ENCODE measurements at regions not wholly inside any gene's neighbourhood (a gene's known extent, or its start where the extent isn't known, plus 50 kb on each side); places are given as distances from the start of the nearest gene placed in this dataset.

- no peak for DNase-seq (ENCODE audit: low spot score)
- TF ChIP-seq CTCF (IDR thresholded peaks at IDR 0.05; ENCODE audit: extremely low read depth, missing control alignments): no peak
Observed at GRCh38 chr12:31215518-31216232, 110.3 kb downstream of the SINHCAF start.

GRCh38 chr12:31216479-31216878 lies 109.5 kb downstream of the SINHCAF start:
- no peak for TF ChIP-seq CTCF (IDR thresholded peaks at IDR 0.05; ENCODE audit: extremely low read depth, missing control alignments)
- no peak for DNase-seq (ENCODE audit: low spot score)

- no peak for TF ChIP-seq CTCF (IDR thresholded peaks at IDR 0.05; ENCODE audit: extremely low read depth, missing control alignments)
- no peak for DNase-seq (ENCODE audit: low spot score)
Observed at GRCh38 chr12:31217356-31218130, 108.4 kb downstream of the SINHCAF start.

GRCh38 chr12:31218203-31219025 lies 107.5 kb downstream of the SINHCAF start:
- no peak for TF ChIP-seq CTCF (IDR thresholded peaks at IDR 0.05; ENCODE audit: extremely low read depth, missing control alignments)
- DNase-seq (ENCODE audit: low spot score): no peak

- no peak for DNase-seq (ENCODE audit: low spot score)
- no peak for TF ChIP-seq CTCF (IDR thresholded peaks at IDR 0.05; ENCODE audit: extremely low read depth, missing control alignments)
Observed at GRCh38 chr12:31219521-31219920, 106.4 kb downstream of the SINHCAF start.

GRCh38 chr12:31220061-31220460 lies 105.9 kb downstream of the SINHCAF start:
- TF ChIP-seq CTCF (IDR thresholded peaks at IDR 0.05; ENCODE audit: extremely low read depth, missing control alignments): no peak
- DNase-seq (ENCODE audit: low spot score): no peak

Measured in GM20000 (cell line).